OCI-LY7 (cell line): ENCODE measurements at regions not wholly inside any gene's neighbourhood (a gene's known extent, or its start where the extent isn't known, plus 50 kb on each side); places are given as distances from the start of the nearest gene placed in this dataset.
"Not testable (repeated sequence)": the region's sequence is repeated elsewhere in the genome, so short reads cannot be mapped to it uniquely, and the experiment has no call there.

Source experiments
- EZH2phosphoT487 ChIP-seq: fragments of 200-600 bp; sonication (generic); IDR thresholded peaks from 2 replicates; pipeline ENCODE4 v1.6.1; 2018; ENCODE audit warnings: low read depth, borderline replicate concordance, mild to moderate bottlenecking, mixed run types, antibody characterized with exemption, low read length, moderate library complexity, mixed read lengths
- TF ChIP-seq, protein P1 (sequence below): fragments of 200-600 bp; sonication (generic); conservative IDR thresholded peaks from 2 replicates; pipeline ENCODE4 v1.5.1; 2014; ENCODE audit warnings: mild to moderate bottlenecking, antibody characterized with exemption, low read length, moderate library complexity, mixed read lengths

DNA sequence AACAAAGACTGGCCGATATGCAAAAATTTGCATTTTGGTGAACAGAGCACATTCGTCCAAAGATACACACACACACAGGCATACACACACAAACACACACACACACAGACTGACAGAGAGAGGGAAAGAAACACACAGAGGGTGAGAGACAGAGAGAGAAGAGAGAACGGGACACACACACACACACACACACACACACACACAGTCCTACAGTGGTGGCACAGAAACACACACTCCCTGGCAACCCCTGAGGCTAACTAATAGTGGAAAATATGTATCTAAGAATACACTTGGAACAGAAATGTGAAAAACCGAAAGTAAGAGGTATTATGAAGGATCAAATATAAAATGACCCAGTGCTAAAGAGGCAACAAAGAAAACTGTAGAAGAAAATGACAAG, 919.9 kb upstream of the DEFB115 start:
- TF ChIP-seq, protein P1, sequence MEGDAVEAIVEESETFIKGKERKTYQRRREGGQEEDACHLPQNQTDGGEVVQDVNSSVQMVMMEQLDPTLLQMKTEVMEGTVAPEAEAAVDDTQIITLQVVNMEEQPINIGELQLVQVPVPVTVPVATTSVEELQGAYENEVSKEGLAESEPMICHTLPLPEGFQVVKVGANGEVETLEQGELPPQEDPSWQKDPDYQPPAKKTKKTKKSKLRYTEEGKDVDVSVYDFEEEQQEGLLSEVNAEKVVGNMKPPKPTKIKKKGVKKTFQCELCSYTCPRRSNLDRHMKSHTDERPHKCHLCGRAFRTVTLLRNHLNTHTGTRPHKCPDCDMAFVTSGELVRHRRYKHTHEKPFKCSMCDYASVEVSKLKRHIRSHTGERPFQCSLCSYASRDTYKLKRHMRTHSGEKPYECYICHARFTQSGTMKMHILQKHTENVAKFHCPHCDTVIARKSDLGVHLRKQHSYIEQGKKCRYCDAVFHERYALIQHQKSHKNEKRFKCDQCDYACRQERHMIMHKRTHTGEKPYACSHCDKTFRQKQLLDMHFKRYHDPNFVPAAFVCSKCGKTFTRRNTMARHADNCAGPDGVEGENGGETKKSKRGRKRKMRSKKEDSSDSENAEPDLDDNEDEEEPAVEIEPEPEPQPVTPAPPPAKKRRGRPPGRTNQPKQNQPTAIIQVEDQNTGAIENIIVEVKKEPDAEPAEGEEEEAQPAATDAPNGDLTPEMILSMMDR: not testable (repeated sequence)
- TF ChIP-seq EZH2phosphoT487: not testable (repeated sequence)
